ENCODE measurements at regions not wholly inside any gene's neighbourhood (a gene's known extent, or its start where the extent isn't known, plus 50 kb on each side); places are given as distances from the start of the nearest gene placed in this dataset.

- H3F3A ChIP-seq (ENCODE audit: low read length, unreplicated experiment) = no peaks in the 10 kb centered on the region
- no peaks in the 10 kb centered on the region for H3K36me3 ChIP-seq (ENCODE audit: low read depth, low read length)
- H3K27me3 ChIP-seq (ENCODE audit: low read length) = no peaks in the 10 kb centered on the region
- TF ChIP-seq EZH2phosphoT487 (IDR thresholded peaks at IDR 0.05; ENCODE audit: borderline replicate concordance, low read length) (no peak), EZH2 (IDR thresholded peaks at IDR 0.05; ENCODE audit: low read length, unreplicated experiment) (no peak)
- TF ChIP-seq, protein P1, sequence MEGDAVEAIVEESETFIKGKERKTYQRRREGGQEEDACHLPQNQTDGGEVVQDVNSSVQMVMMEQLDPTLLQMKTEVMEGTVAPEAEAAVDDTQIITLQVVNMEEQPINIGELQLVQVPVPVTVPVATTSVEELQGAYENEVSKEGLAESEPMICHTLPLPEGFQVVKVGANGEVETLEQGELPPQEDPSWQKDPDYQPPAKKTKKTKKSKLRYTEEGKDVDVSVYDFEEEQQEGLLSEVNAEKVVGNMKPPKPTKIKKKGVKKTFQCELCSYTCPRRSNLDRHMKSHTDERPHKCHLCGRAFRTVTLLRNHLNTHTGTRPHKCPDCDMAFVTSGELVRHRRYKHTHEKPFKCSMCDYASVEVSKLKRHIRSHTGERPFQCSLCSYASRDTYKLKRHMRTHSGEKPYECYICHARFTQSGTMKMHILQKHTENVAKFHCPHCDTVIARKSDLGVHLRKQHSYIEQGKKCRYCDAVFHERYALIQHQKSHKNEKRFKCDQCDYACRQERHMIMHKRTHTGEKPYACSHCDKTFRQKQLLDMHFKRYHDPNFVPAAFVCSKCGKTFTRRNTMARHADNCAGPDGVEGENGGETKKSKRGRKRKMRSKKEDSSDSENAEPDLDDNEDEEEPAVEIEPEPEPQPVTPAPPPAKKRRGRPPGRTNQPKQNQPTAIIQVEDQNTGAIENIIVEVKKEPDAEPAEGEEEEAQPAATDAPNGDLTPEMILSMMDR (conservative IDR thresholded peaks at IDR 0.05; ENCODE audit: low read depth, low read length) = no peak
- no peak overlapping the region for H3K4me3 ChIP-seq (ENCODE audit: low read length)
- no peak overlapping the region for H3K9ac ChIP-seq (ENCODE audit: low read length)
- ATAC-seq = peak; percentile 36
- ChIA-PET CTCF (no interaction called here), POLR2A (ENCODE audit: unreplicated experiment) (no interaction called here)
- intact Hi-C loops (cut with micrococcal nuclease) = no loop called here
- BruUV-seq (replicated peaks) = no TSS peak
- peaks cover 20% of the 10 kb centered on the region for H3K4me1 ChIP-seq (ENCODE audit: insufficient read depth, low read length)
- H3K79me2 ChIP-seq (ENCODE audit: low read length) = no peaks in the 10 kb centered on the region
- no peaks in the 10 kb centered on the region for H3K9me2 ChIP-seq (replicated peaks; ENCODE audit: low read length)
- no peak for DNase-seq
- H3K27ac ChIP-seq (ENCODE audit: low read length) = no peak overlapping the region
- H3K4me2 ChIP-seq (ENCODE audit: low read length) = peak overlapping the region; percentile 28; the same call in 1 of the 2 replicates
- H4K20me1 ChIP-seq (ENCODE audit: low read length) = no peaks in the 10 kb centered on the region
- no peaks in the 10 kb centered on the region for H3K9me3 ChIP-seq (ENCODE audit: low read length)
- no peak overlapping the region for H2AFZ ChIP-seq (ENCODE audit: low read length)
These were observed 104.0 kb downstream of the TFAP2A start for GRCh38 chr6:10310826-10311225.

- ChIA-PET POLR2A (ENCODE audit: unreplicated experiment) (no interaction called here), CTCF (no interaction called here)
- H3K79me2 ChIP-seq (ENCODE audit: low read length) = no peaks in the 10 kb centered on the region
- H3K4me2 ChIP-seq (ENCODE audit: low read length) = no peak overlapping the region
- H3K9me2 ChIP-seq (replicated peaks; ENCODE audit: low read length) = no peaks in the 10 kb centered on the region
- H3F3A ChIP-seq (ENCODE audit: low read length, unreplicated experiment) = no peaks in the 10 kb centered on the region
- no peak overlapping the region for H3K4me3 ChIP-seq (ENCODE audit: low read length)
- no peaks in the 10 kb centered on the region for H4K20me1 ChIP-seq (ENCODE audit: low read length)
- no peak overlapping the region for H3K9ac ChIP-seq (ENCODE audit: low read length)
- no peak for ATAC-seq
- intact Hi-C loops (cut with micrococcal nuclease) = no loop called here
- no TSS peak for BruUV-seq (replicated peaks)
- no peak overlapping the region for H2AFZ ChIP-seq (ENCODE audit: low read length)
- no peak overlapping the region for H3K27ac ChIP-seq (ENCODE audit: low read length)
- no peaks in the 10 kb centered on the region for H3K27me3 ChIP-seq (ENCODE audit: low read length)
- DNase-seq = no peak
- H3K36me3 ChIP-seq (ENCODE audit: low read depth, low read length) = no peaks in the 10 kb centered on the region
- H3K9me3 ChIP-seq (ENCODE audit: low read length) = no peaks in the 10 kb centered on the region
- peaks cover 22% of the 10 kb centered on the region for H3K4me1 ChIP-seq (ENCODE audit: insufficient read depth, low read length)
- TF ChIP-seq EZH2 (IDR thresholded peaks at IDR 0.05; ENCODE audit: low read length, unreplicated experiment) (no peak), EZH2phosphoT487 (IDR thresholded peaks at IDR 0.05; ENCODE audit: borderline replicate concordance, low read length) (no peak)
- TF ChIP-seq, protein P1 (conservative IDR thresholded peaks at IDR 0.05; ENCODE audit: low read depth, low read length) = no peak
These were observed 104.6 kb downstream of the TFAP2A start for GRCh38 chr6:10310330-10310653.

- no peak overlapping the region for H2AFZ ChIP-seq (ENCODE audit: low read length)
- no peak overlapping the region for H3K27ac ChIP-seq (ENCODE audit: low read length)
- ATAC-seq (no peak), DNase-seq (no peak)
- TF ChIP-seq EZH2 (IDR thresholded peaks at IDR 0.05; ENCODE audit: low read length, unreplicated experiment) (no peak), EZH2phosphoT487 (IDR thresholded peaks at IDR 0.05; ENCODE audit: borderline replicate concordance, low read length) (no peak)
- TF ChIP-seq, protein P1 (conservative IDR thresholded peaks at IDR 0.05; ENCODE audit: low read depth, low read length) = no peak
- peaks cover 22% of the 10 kb centered on the region for H3K4me1 ChIP-seq (ENCODE audit: insufficient read depth, low read length)
- H3K9me3 ChIP-seq (ENCODE audit: low read length) = no peaks in the 10 kb centered on the region
- H3K4me3 ChIP-seq (ENCODE audit: low read length) = no peak overlapping the region
- no peak overlapping the region for H3K9ac ChIP-seq (ENCODE audit: low read length)
- H4K20me1 ChIP-seq (ENCODE audit: low read length) = no peaks in the 10 kb centered on the region
- BruUV-seq (replicated peaks) = no TSS peak
- H3K27me3 ChIP-seq (ENCODE audit: low read length) = no peaks in the 10 kb centered on the region
- CTCF ChIA-PET = no interaction called here
- no peaks in the 10 kb centered on the region for H3K79me2 ChIP-seq (ENCODE audit: low read length)
- H3K36me3 ChIP-seq (ENCODE audit: low read depth, low read length) = no peaks in the 10 kb centered on the region
- no peaks in the 10 kb centered on the region for H3K9me2 ChIP-seq (replicated peaks; ENCODE audit: low read length)
- no peaks in the 10 kb centered on the region for H3F3A ChIP-seq (ENCODE audit: low read length, unreplicated experiment)
- intact Hi-C loops (cut with micrococcal nuclease) = no loop called here
- POLR2A ChIA-PET (ENCODE audit: unreplicated experiment) = interaction anchor here (0.6 kb wide), 1 partner anchor 280 kb away, joined by 5 read pairs; no protein-coding TSS in a partner anchor
- no peak overlapping the region for H3K4me2 ChIP-seq (ENCODE audit: low read length)
These were observed 105.2 kb downstream of the TFAP2A start for GRCh38 chr6:10309457-10310329.

Data from PC-3 (cell line).